GM18873 (cell line): ENCODE measurements at regions not wholly inside any gene's neighbourhood (a gene's known extent, or its start where the extent isn't known, plus 50 kb on each side); places are given as distances from the start of the nearest gene placed in this dataset.
"Not testable (repeated sequence)": the region's sequence is repeated elsewhere in the genome, so short reads cannot be mapped to it uniquely, and the experiment has no call there.

Experiments
- ATAC-seq: cut with Tn5 transposase; IDR thresholded peaks from one replicate; pipeline ENCODE4 v1.9.1; 2021; ENCODE audit warnings: mild to moderate bottlenecking, moderate library complexity, moderate number of reproducible peaks; ENCODE audit not compliant: unreplicated experiment, low FRiP score

DNA sequence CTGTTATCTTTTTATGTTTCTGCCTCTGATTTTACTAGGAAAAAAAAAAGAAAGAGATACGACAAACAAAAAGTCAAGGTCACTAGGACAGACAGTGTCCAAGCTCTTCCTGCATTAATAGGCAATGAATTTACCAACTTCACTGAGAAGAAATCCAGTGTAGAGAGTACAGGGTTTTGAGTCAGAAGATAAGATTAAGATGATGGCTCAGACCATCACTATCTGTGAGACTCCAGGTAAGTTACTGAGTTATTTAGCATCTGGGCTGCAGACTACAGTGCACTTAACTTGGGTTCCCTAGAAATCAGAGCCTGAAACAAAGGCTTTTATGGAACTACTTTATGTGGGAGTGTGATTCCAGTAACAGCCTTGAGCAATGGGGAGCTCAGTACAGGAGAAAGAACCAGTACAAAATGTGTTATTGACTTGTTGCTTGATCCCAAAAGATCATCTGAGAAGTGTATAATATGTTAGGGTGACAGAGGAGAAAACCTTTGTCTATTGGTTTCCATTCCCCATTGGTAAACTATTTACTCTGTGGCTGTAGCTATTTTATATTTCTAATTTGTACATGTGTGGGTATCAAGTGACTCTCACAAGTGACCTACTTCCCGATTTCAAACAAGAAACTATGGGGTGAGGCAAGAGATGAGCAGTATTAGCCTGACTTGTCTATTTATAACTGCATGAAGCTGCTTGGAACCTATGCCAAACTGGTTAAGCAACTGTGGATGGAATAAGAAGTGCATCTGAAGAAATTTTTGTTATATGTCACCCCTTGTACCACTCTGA, 395.8 kb downstream of the RAB38 start:
- no peak for ATAC-seq

DNA sequence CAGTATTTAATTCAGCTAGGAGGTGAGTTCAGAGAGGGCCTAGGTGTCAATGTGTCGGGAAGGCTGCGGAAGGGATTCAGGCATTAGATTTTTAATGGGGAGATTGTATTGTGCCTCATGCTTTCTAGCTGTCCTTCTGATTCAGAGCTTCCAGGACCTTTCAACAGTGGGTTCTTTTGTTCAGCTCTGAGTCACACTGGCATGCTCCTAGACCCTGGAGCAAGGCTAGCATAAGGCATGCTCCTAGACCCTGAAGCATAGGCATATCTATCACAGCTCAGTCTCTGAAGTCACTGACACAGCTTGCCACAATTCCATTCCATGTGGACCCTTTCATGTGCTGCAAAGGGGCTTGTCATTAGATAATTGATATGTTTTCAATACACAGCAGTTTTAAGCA, 396.9 kb downstream of the RAB38 start:
- ATAC-seq: no peak

DNA sequence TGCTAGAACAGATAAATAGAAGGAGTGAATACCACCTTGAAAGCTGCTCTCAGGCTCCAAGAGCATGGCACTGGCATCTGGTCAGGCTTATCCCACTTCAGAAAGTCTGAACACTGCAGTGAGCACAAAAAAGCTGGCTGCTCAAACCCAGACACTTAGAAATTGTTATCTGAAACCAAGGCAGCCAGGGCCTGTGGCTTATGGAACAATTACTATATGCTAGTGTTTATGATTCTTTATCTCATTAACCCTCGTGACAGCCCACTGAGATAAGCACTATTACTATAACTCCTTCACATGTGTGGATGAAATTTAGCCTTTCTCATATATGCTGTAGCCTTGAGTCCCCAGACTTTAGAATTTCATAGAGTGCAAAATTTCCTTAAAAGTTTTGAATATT, 400.2 kb downstream of the RAB38 start:
- ATAC-seq: no peak

DNA sequence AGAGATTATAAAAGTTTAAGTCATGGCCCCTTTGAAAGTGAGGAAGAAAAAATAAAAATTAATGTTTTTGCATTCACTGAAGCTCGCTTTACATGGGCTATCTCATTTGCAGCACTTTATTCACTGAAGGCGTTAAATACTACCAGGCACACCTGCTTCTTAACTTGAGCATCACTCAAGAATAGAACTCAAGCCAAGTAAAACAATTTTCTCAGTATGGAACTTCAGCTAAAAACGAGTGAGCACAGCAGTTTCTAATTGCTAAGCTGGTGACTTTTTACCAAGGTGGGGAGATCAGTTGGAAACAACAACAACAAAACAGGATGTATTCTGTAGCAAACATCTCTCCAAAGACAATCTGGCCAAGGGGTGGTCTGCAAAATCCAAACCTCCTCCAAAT, 405.6 kb downstream of the RAB38 start:
- no peak for ATAC-seq

DNA sequence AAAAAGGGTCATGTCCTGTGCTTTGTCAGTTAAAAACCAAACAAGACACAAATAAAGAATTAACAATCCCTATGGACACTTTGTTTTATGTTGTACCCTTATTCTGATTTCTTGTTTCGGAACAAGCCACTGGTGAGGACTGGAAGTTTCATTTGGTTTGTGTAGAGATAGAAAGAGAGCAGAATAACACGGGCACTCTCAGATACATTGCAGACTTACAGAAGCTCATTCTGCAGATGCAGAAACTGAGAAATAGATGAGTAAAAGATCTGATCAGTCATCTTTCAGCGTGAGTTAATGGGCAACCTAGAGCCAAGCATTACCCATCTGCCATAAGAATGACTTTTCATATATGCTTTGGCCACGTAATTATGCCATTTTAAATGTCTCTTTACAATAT, 407.6 kb downstream of the RAB38 start:
- no peak for ATAC-seq

DNA sequence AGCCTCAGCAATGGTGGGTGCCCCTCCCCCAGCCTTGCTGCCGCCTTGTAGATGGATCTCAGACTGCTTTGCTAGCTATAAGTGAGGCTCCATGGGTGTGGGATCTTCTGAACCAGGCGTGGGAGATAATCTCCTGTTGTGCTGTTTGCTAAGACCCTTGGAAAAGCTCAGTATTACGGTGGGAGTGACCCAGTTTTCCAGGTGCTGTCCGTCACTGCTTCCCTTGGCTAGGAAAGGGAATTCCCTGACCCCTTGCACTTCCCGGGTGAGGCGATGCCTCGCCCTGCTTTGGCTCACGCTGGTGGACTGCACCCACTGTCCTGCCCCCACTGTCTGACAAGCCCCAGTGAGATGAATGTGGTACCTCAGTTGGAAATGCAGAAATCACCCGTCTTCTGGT, 411.2 kb downstream of the RAB38 start:
- ATAC-seq: not testable (repeated sequence)

DNA sequence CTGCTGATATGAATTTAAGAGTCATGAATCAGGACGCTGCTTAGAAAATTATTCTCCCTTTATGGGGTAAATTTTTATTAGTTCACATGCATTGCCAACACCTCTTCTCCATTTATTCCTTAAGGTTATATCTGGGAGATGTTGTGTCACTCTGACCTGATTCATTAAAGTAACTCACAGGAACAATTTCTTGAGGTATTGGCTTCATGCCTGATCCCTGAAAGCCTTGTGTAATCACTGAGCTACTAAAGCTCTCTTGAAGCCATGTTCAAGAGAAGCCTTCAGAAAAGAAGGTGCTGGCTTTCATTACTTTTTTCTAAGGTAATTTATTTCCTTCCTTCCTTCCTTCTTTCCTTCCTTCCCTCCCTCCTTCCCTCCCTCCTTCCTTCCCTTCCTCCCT, 420.6 kb downstream of the RAB38 start:
- no peak for ATAC-seq

DNA sequence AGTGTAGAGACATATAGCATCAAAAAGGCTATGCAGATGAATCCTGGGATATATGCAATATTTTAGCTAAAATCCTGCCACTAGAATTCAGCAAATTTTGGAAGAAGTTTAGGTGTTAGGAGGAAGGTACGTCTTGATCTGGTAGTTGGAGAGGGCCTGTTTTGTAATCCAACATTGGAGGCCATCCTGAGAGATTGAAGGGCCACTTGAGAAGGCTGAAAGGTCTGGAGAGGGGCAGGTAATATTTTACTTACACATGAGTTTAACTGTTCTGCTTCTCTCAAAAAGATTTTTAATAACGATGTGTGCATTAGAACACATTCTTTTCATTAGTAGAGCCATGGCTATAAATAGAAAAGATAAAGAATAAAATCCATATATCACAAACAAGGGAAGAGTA, 422.1 kb downstream of the RAB38 start:
- ATAC-seq: no peak

DNA sequence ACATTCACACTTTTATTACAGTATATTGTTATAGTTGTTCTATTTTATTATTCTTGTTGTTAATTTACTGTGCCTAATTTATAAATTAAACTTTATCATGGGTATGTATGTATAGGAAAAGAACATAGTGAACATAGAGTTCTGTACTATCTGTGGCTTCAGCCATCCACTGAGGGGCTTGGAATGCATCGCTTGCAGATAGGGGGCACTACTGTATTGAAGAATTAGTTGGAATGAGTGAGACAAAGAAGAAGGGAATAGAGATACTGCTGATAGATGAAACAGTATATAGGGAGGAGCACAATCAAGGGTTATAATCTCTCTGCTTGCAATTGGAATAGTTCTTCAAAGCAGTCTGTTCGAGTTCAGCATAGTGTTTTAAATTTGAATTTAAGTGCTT, 432.2 kb downstream of the RAB38 start:
- ATAC-seq: no peak

DNA sequence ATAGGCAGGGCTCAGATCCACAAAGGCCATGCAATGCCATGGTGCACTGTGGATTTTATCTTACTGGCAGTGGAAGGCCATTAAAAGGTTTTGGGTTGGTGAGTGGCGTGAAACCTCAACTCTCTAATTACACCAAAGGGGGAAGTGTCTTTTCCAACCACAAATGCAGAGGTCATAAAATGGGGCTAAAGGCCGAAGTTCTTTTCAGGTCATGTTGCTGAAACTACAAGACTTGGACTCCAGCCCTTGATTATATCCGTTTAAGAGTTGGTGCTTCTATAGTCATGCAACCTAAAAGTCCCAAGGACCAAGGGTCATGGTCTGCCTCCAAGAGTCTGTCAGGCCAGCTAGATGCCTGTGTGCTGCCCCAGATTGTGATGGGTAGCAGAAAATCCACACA, 434.3 kb downstream of the RAB38 start:
- no peak for ATAC-seq

DNA sequence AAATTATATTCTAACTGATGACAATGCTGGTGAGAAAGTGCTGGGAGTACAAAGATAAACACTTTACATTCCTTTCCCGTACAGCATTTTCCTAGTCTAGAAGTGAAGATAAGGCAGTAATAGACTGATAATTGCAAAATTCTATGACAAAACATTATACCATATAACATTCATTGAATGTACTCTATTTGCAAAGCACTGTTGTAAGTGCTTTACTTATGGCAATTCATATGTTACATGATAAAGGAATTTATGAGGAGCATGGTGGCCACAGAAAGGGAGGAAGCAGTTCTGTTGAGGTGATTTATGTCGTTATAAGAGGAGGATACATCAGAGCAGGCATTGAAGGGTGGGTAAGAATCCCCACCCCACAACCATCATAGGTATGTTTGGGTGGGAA, 434.8 kb downstream of the RAB38 start:
- ATAC-seq: no peak

DNA sequence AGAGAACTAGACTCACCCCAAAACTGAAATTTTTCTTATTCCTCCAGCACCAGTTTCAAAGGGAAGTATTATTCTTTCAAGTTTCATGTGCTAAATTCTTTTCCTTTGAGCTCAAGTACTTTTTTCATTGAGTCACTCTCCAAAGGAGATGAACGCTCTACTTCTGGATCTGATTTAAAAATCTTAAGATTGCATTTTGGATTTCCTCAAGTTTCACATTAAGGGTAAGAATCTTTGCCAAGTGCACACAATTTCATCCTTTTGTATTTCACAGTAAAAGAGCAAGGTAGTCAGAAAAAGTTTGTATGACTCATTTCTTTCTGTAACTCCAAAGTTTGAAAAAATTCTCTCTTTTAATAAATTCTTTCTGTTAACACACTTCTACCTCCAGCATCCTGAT, 435.5 kb downstream of the RAB38 start:
- ATAC-seq: no peak

DNA sequence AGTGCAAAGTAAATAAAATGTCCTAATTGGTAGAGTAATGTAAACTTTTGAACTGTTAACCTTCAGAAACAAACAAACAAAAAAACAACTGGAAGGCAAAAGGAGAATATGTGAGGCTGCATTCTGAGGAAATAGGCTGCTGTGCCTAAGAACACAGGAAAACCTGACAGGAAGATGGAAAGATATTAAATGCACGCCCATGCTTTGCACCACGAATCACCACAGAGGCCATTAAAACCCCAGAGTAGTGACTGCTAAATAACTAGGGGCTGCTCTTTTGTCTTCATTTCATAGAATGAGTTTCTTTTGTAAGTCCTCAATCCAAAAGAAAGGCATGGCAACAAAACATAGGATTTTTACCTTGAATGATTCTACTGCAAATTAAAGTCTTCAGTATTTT, 436.0 kb downstream of the RAB38 start:
- ATAC-seq: no peak

DNA sequence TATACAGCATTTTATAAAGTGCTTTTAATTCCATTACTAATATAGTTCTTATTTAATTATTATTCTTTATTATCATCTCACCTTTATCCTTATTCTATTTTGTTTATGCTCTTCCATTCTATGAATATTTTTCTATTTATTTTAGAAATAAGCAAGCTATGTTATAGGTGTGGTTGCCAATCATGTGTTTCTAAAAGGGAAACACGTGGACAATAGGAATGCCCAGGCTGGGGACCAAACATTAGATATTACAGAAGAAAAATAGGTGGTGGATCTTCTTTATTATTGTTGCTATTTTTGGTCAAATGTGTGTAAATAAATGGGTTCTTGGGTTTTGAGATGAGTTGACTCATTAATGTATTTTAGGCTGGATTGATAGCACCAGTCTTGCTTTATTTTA, 438.3 kb downstream of the RAB38 start:
- ATAC-seq: no peak

DNA sequence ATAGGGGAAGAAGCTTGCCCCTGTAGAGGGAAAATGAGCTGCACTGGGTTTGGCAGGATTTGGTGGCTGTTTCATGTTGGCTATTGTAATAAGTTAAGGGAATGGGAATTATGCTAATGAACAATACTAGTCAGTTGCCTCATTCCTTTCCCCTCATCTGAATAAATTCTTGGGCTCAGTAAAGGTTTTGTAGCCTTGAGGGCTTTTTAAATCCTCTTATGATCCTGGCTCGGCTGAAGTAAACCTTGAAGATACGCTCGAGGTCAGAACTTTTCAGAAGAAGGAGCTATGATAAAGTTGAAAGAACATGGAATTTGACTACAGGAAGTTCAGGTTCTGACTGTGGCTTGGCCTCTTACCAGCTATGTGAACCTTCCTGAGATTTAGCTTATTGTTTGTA, 448.7 kb downstream of the RAB38 start:
- no peak for ATAC-seq

DNA sequence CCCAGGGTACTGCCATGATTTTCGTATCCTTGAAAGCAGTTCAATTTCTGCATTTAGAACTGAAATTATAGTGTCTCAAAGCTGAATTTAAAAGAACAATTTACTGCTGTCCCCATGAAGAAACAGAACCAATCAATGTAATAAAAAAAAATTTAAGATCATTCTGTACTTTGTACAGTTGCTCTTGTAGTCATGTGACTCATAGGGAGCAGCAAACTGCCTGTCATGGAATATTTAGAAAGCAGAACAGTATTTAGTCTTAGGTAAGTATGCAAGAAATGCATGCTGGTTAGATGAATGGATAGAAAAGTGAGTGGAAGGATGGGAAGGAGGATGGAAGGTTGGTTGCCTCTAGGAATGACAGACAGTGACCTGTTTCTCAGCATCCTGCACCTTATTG, 450.9 kb downstream of the RAB38 start:
- ATAC-seq: no peak

DNA sequence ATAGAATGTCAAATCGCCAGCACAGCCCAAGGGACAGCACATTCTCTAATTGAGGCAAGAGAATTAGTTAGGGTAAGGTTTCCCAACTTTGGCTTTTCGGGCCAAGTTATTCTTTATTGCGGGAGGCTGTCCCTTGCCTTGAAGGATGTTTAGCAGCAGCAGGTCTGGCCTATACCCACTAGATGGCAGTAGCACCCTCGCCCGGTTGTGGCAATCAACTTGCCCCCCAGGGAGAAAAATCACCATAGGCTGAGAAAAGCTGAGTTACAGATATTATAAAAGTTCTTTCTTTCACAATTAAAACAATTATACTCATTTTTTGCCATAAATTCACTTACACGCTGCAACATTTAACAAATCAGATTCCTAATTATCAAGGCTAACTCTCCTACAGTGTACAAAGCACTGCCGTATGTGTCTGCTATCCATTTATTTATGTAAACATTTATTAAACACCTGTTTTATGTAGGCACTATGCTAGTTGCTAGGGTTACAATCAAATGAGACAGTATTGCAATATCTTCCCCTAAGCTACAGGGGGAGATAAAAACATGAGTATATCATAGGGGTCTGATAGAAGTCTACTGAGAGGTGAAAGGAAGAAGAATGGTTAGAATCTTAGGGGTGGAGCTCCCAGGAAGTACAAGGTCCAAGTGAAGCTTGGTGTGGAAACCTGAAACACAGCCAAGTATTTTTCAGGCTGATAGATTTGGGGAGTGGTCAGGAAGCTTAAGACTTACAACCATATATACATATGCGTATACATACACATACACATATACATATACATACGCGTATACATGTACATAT, 452.3 kb downstream of the RAB38 start:
- ATAC-seq: no peak

DNA sequence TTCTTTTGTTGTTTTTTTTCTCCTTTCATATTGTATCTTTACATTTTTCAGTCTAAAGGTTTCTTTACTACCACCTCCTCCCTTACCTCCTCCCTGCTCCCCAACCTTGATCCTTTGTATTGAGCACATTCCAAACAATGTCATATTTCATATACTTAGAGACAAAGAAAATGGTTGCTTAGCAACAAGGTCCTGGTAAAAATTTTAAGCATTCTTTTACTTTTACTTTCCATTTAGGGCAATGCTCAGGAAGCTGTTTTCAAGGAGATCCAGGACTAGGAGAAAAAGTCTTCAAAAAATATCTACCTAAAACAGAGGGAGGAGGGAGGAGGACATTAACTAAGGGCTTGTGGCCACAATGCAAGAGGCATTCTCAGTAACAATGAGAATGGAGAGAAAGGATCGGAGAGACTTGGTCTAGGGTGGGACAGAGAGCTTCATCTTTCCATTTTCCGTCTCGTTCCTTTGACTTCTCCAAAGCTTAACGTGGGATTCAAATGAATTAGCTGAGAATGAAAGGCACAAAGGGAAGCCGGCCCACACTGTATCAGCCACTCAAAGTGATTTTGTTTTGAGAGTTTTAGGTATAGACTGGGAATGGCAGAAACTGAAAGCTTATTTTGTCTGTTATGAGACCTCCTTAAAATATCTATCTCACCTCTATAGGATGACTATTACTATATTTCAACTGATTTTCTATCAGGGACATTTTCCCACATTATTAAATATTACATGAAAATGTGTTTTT, 455.7 kb downstream of the RAB38 start:
- no peak for ATAC-seq

DNA sequence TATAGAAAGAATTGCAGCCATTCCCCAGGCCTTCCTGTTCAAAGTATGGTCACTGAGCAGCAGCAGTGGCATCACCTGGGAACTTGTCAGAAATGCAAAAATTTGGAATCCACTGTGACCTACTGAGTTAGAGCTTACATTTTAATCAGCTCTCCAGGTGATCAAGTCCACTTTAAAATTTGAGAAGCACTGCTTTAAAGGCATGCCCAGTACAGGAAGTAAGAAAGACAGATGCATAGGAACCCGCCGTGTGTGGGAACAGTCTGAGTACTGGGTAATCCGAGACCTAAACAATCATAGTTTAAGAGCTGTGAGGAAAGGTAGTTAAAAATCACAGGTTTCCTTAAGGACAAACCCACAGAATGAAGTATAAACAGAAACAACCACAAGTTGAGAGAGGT, 462.4 kb downstream of the RAB38 start:
- no peak for ATAC-seq

DNA sequence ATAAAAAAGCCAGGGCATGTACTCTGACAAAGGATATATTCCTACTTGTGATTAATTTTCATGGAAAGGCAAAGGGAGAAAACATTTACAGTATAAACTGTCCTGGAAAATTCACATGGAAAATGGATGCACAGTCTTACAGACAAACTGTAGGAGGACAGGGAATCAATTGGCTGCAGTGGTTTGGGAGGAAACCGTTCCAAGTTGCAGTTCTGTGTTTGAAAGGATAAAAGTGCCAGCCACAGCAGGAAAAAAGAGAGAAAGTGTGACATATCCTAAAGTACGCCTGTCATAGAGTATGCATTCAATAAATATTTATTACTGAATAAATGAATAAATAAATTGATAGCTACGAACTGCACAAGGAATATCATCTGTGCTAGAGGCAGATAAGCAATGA, 462.9 kb downstream of the RAB38 start:
- ATAC-seq: no peak

DNA sequence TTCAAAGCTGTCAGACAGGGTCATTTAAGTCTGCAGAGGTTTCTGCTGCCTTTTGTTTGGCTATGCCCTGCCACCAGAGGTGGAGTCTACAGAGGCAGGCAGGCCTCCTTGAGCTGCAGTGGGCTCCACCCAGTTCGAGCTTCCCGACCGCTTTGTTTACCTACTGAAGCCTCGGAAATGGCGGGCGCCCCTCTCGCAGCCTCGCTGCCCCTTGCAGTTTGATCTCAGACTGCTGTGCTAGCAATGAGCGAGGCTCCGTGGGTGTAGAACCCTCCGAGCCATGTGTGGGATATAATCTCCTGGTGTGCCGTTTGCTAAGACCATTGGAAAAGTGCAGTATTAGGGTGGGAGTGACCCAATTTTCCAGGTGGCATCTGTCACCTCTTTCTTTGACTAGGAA, 471.7 kb downstream of the RAB38 start:
- ATAC-seq: not testable (repeated sequence)
